ENCODE measurements at regions not wholly inside any gene's neighbourhood (a gene's known extent, or its start where the extent isn't known, plus 50 kb on each side); places are given as distances from the start of the nearest gene placed in this dataset.

- Mint-ChIP-seq H3K4me3 (no peak overlapping the region), H3K36me3 (no peaks in the 10 kb centered on the region), H3K27ac (no peak overlapping the region)
Observed at GRCh38 chr10:131587976-131588680, 276.6 kb upstream of the TCERG1L start.

GRCh38 chr10:131588704-131589220 is 277.2 kb upstream of the TCERG1L start:
- H3K36me3 Mint-ChIP-seq = no peaks in the 10 kb centered on the region
- H3K27ac Mint-ChIP-seq = no peak overlapping the region
- H3K4me3 Mint-ChIP-seq = no peak overlapping the region
- H3K27me3 Mint-ChIP-seq = no peaks in the 10 kb centered on the region
- H3K4me1 Mint-ChIP-seq (ENCODE audit: low read depth) = no peaks in the 10 kb centered on the region
- H3K9me3 Mint-ChIP-seq (ENCODE audit: low read depth) = no peaks in the 10 kb centered on the region

More at GRCh38 chr10:131587976-131588680, 276.6 kb upstream of the TCERG1L start:
- no peaks in the 10 kb centered on the region for H3K27me3 Mint-ChIP-seq
- H3K9me3 Mint-ChIP-seq (ENCODE audit: low read depth) = no peaks in the 10 kb centered on the region
- no peaks in the 10 kb centered on the region for H3K4me1 Mint-ChIP-seq (ENCODE audit: low read depth)

GRCh38 chr10:131590567-131590966 is 279.0 kb upstream of the TCERG1L start:
- no peaks in the 10 kb centered on the region for H3K27me3 Mint-ChIP-seq
- no peaks in the 10 kb centered on the region for H3K4me1 Mint-ChIP-seq (ENCODE audit: low read depth)
- H3K36me3 Mint-ChIP-seq = no peaks in the 10 kb centered on the region
- H3K27ac Mint-ChIP-seq = no peak overlapping the region
- H3K9me3 Mint-ChIP-seq (ENCODE audit: low read depth) = no peaks in the 10 kb centered on the region
- no peak overlapping the region for H3K4me3 Mint-ChIP-seq

GRCh38 chr10:131591936-131592335 is 280.4 kb upstream of the TCERG1L start:
- Mint-ChIP-seq H3K27ac (no peak overlapping the region), H3K36me3 (no peaks in the 10 kb centered on the region), H3K27me3 (no peaks in the 10 kb centered on the region), H3K4me1 (ENCODE audit: low read depth) (no peaks in the 10 kb centered on the region), H3K9me3 (ENCODE audit: low read depth) (no peaks in the 10 kb centered on the region), H3K4me3 (no peak overlapping the region)

GRCh38 chr10:131609176-131609575 is 291.6 kb upstream of the PPP2R2D start:
- Mint-ChIP-seq H3K4me1 (ENCODE audit: low read depth) (no peaks in the 10 kb centered on the region), H3K4me3 (no peak overlapping the region), H3K9me3 (ENCODE audit: low read depth) (peaks cover 16% of the 10 kb centered on the region), H3K27ac (no peak overlapping the region), H3K36me3 (no peaks in the 10 kb centered on the region), H3K27me3 (peaks cover 9% of the 10 kb centered on the region)

- H3K4me3 Mint-ChIP-seq = no peak overlapping the region
- H3K27me3 Mint-ChIP-seq = peaks cover 19% of the 10 kb centered on the region
- H3K4me1 Mint-ChIP-seq (ENCODE audit: low read depth) = no peaks in the 10 kb centered on the region
- no peak overlapping the region for H3K27ac Mint-ChIP-seq
- no peaks in the 10 kb centered on the region for H3K9me3 Mint-ChIP-seq (ENCODE audit: low read depth)
- H3K36me3 Mint-ChIP-seq = no peaks in the 10 kb centered on the region
Observed at GRCh38 chr10:131615150-131615549, 285.7 kb upstream of the PPP2R2D start.

- no peak overlapping the region for H3K4me3 Mint-ChIP-seq
- peaks cover 19% of the 10 kb centered on the region for H3K27me3 Mint-ChIP-seq
- H3K9me3 Mint-ChIP-seq (ENCODE audit: low read depth) = no peaks in the 10 kb centered on the region
- no peaks in the 10 kb centered on the region for H3K36me3 Mint-ChIP-seq
- H3K27ac Mint-ChIP-seq = no peak overlapping the region
- no peaks in the 10 kb centered on the region for H3K4me1 Mint-ChIP-seq (ENCODE audit: low read depth)
Observed at GRCh38 chr10:131616040-131616439, 284.8 kb upstream of the PPP2R2D start.

GRCh38 chr10:131617113-131617858 is 283.5 kb upstream of the PPP2R2D start:
- H3K4me1 Mint-ChIP-seq (ENCODE audit: low read depth) = no peaks in the 10 kb centered on the region
- no peak overlapping the region for H3K27ac Mint-ChIP-seq
- no peak overlapping the region for H3K4me3 Mint-ChIP-seq
- no peaks in the 10 kb centered on the region for H3K36me3 Mint-ChIP-seq
- H3K27me3 Mint-ChIP-seq = peaks cover 18% of the 10 kb centered on the region
- H3K9me3 Mint-ChIP-seq (ENCODE audit: low read depth) = no peaks in the 10 kb centered on the region

GRCh38 chr10:131618587-131619267 is 282.1 kb upstream of the PPP2R2D start:
- H3K27me3 Mint-ChIP-seq = peaks cover 15% of the 10 kb centered on the region
- no peak overlapping the region for H3K4me3 Mint-ChIP-seq
- no peaks in the 10 kb centered on the region for H3K9me3 Mint-ChIP-seq (ENCODE audit: low read depth)
- no peaks in the 10 kb centered on the region for H3K4me1 Mint-ChIP-seq (ENCODE audit: low read depth)
- H3K27ac Mint-ChIP-seq = no peak overlapping the region
- no peaks in the 10 kb centered on the region for H3K36me3 Mint-ChIP-seq

- no peak overlapping the region for H3K4me3 Mint-ChIP-seq
- no peaks in the 10 kb centered on the region for H3K36me3 Mint-ChIP-seq
- no peaks in the 10 kb centered on the region for H3K9me3 Mint-ChIP-seq (ENCODE audit: low read depth)
- H3K27me3 Mint-ChIP-seq = peaks cover 4% of the 10 kb centered on the region
- H3K4me1 Mint-ChIP-seq (ENCODE audit: low read depth) = no peaks in the 10 kb centered on the region
- H3K27ac Mint-ChIP-seq = no peak overlapping the region
Observed at GRCh38 chr10:131620314-131620713, 280.5 kb upstream of the PPP2R2D start.

GRCh38 chr10:131620904-131621303 is 279.9 kb upstream of the PPP2R2D start:
- no peaks in the 10 kb centered on the region for H3K4me1 Mint-ChIP-seq (ENCODE audit: low read depth)
- H3K27ac Mint-ChIP-seq = no peak overlapping the region
- H3K27me3 Mint-ChIP-seq = no peaks in the 10 kb centered on the region
- no peak overlapping the region for H3K4me3 Mint-ChIP-seq
- H3K36me3 Mint-ChIP-seq = no peaks in the 10 kb centered on the region
- H3K9me3 Mint-ChIP-seq (ENCODE audit: low read depth) = no peaks in the 10 kb centered on the region

- Mint-ChIP-seq H3K36me3 (no peaks in the 10 kb centered on the region), H3K4me1 (ENCODE audit: low read depth) (no peaks in the 10 kb centered on the region), H3K4me3 (no peak overlapping the region), H3K9me3 (ENCODE audit: low read depth) (peaks cover 5% of the 10 kb centered on the region), H3K27ac (no peak overlapping the region), H3K27me3 (no peaks in the 10 kb centered on the region)
Observed at GRCh38 chr10:131621784-131622624, 278.8 kb upstream of the PPP2R2D start.

- peaks cover 9% of the 10 kb centered on the region for H3K9me3 Mint-ChIP-seq (ENCODE audit: low read depth)
- no peaks in the 10 kb centered on the region for H3K36me3 Mint-ChIP-seq
- H3K4me3 Mint-ChIP-seq = no peak overlapping the region
- H3K4me1 Mint-ChIP-seq (ENCODE audit: low read depth) = no peaks in the 10 kb centered on the region
- no peak overlapping the region for H3K27ac Mint-ChIP-seq
- H3K27me3 Mint-ChIP-seq = no peaks in the 10 kb centered on the region
Observed at GRCh38 chr10:131625041-131625440, 275.8 kb upstream of the PPP2R2D start.

- no peak overlapping the region for H3K4me3 Mint-ChIP-seq
- no peaks in the 10 kb centered on the region for H3K4me1 Mint-ChIP-seq (ENCODE audit: low read depth)
- no peaks in the 10 kb centered on the region for H3K36me3 Mint-ChIP-seq
- H3K27ac Mint-ChIP-seq = no peak overlapping the region
- H3K27me3 Mint-ChIP-seq = no peaks in the 10 kb centered on the region
- H3K9me3 Mint-ChIP-seq (ENCODE audit: low read depth) = peaks cover 9% of the 10 kb centered on the region
Observed at GRCh38 chr10:131626274-131626673, 274.5 kb upstream of the PPP2R2D start.

Measured in activated naive CD8-positive, alpha-beta T cell (primary cell).